Ecto neural progenitor cell (in vitro differentiated cells): ENCODE measurements at regions not wholly inside any gene's neighbourhood (a gene's known extent, or its start where the extent isn't known, plus 50 kb on each side); places are given as distances from the start of the nearest gene placed in this dataset.
"Not testable (repeated sequence)": the region's sequence is repeated elsewhere in the genome, so short reads cannot be mapped to it uniquely, and the experiment has no call there.

Experiments
- DNase-seq: peaks from one replicate; pipeline ENCODE4 v3.0.0-alpha.2; 2018; ENCODE audit warnings: low spot score

DNA sequence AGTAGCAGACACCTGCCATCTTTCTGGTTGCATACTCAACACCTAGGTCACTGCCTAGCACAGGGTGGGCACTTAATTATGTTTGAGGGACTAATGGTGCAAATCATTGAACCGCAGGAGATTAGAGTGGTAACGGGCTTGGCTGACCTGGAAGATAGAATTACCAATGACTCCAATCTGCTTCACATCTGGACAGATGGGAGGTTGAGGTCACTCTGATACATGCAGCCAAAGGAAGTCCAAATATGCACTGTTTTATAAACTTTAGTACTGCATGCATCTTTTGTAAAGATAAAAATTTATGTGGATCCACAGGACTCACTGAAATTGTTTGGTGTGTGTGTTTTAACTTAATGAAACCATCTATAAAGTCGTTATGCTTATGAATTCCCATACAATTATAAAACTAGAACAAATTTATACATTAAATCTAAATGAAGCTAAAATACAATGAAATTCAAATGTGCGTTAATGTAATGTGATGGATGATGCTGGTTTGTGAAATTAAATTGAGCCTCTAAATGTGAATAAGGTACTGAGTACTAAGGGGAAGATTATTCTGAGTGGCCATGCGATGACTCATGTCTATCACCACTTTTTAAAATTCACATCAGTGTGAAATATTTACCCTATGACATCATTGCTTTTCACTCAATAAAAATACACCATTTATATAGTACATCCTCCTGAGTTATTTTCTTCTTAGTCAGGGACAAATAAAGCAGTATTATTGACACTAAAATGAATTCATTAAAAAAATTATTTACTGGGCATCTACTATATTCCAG, 224.7 kb upstream of the FAM78B start:
- DNase-seq = no peak

DNA sequence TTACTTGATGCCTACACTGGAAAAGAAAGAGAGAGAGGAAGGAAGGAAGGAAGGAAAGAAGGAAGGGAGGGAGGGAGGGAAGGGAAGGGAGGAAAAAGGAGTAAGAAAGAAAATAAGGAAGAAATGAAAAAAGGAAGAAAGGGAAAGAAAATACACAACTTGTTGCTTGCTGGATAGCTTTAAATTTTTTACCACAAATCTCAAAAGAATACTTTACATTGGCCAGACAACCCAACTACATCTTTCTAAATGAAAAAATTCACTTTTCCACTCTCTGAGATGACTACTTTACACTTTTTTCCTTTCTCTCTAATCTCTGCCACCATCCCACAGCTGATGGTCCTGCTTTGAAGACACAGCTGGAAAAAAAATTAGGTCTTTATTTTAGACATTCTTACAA, 228.9 kb upstream of the FAM78B start:
- no peak for DNase-seq

DNA sequence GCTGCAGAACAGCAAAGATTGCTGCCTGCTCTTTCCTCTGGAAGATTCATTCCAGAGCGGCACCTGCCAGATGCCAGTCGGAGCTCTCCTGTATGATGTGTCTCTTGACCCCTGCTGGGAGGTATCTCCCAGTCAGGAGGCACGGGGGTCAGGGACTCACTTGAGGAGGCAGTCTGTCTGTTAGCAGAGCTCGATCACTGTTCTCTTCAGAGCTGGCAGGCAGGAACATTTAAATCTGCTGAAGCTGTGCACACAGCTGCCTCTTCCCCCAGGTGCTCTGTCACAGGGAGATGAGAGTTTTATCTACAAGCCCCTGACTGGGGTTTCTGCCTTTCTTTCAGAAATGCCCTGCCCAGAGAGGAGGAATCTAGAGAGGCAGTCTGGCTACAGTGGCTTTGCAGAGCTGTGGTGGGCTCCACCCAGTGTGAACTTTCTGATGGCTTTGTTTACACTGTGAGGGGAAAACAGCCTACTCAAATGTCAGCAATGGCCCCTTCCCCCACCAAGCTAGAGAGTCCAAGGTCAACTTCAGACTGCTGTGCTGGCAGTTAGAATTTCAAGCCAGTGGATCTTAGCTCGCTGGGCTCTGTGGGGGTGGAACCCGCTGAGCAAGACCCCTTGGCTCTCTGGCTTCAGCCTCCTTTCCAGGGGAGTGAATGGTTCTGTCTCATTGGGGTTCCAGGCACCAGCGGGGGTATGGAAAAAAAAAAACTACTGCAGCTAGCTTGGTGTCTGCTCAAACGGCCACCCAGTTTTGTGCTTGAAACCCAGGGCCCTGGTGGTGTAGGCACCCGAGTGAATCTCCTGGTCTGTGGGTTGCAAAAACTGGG, 242.7 kb upstream of the FAM78B start:
- DNase-seq = not testable (repeated sequence)

DNA sequence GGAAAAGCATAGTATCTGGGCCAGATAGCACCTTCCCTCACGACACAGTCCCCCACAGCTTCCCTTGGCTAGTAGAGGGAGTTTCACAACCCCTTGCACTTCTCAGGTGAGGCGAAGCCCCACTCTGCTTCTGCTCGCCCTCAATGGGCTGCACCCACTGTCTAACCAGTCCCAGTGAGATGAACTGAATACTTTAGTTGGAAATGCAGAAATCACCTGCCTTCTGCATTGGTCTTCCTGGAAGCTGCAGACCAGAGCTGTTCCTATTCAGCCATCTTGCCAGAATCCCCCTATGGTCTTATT, 243.2 kb upstream of the FAM78B start:
- no peak for DNase-seq

DNA sequence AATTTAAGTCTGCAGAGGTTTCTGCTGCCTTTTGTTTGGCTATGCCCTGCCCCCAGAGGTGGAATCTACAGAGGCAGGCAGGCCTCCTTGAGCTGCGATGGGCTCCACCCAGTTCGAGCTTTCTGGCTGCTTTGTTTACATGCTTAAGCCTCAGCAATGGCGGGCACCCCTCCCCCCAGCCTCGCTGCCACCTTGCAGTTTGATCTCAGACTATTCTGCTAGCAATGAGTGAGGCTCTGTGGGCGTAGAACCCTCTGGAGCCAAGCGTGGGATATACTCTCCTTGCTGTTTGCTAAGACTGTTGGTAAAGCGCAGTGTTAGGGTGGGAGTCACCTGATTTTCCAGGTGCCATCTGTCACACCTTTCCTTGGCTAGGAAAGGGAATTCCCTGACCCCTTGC, 250.0 kb upstream of the FAM78B start:
- DNase-seq = not testable (repeated sequence)

DNA sequence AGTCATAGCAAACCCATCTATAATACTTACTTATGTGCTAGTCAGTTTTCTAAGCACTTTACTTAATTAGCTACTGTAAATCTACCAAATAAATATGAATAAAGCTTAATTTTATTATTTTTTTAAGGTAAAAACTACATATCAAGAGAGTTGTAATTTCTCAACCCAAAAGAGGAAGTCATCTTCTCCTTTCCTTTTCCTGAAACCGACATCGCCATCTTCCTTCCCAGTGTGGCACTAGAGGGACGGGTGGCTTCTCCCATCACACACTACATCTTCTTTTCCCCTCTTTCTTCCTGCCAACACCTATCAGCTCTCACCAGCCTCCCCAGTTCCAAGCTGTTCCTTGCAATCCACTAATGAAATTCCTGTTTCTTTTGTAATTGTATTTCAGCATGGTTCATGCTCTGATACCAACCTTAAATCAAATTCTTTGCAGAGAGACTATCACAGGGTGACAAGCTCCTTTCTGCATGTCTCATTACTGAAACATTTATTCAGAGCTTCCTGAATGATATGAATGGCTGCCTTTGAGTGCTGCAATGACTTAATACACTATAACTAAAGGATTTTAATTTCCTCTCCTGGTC, 251.6 kb upstream of the FAM78B start:
- no peak for DNase-seq

DNA sequence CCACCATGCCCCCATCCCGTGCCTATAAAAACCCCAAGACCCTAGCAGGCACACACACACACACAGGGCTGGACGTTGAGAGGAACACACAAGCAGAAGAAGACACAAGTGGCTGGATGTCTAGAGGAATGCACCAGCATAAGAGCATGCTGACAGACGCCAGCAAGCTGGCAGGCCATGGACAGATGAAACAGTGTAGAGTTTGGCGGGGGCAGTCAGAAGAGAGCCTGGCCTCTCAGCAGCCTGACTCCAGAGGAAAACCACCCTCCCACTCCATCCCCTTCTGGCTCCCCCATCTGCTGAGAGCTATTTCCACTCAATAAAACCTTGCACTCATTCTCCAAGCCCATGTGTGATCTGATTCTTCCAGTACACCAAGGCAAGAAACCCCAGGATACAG, 255.8 kb upstream of the FAM78B start:
- not testable (repeated sequence) for DNase-seq

DNA sequence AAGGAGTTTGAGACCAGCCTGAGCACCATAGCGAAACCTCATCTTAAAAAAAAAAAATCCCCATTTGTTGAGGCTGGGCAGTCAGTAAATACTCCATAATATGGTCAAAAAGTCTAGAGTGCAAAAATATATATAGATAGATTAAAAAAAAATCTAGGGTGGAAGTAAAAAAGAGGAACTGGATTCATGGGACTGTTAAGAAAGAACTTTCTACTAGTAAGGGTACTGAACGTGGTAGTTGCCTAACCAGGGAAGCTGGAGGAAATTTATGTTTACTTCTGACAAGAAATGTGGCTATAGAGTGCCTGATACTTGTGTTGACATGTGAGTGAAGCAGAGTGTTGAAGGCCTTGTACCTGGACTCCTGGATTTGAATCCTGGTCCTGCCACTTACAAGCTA, 265.9 kb upstream of the FAM78B start:
- DNase-seq = no peak

DNA sequence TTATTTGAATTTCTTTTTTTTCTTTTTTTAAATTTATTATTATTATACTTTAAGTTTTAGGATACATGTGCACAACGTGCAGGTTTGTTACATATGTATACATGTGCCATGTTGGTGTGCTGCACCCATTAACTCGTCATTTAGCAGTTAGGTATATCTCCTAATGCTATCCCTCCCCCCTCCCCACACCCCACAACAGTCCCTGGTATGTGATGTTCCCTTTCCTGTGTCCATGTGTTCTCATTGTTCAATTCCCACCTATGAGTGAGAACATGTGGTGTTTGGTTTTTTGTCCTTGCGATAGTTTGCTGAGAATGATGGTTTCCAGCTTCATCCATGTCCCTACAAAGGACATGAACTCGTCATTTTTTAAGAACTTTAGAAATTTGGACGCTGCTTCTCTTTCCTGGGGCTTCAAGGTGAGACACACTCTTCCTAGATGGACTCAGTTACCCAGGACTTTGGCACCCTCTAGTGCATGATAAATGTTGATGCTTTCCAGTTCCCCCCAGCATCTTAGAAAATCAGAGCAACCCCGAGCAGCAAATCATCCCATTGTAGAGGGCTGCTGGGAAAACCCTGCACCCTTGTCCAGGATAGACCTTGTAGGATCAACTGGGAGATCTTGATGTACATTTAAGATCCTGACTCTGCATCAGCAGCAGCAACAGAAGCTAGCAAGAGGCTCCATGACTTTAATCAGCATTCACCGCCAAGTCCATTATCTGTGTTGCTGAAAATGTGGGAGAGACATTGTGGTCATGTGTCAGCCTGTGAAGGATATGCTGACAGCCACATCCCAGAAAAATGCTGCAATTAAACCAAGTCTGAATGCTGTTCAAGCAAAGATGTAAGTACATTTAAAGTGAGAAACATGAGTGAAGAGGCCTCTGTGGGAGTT, 266.9 kb upstream of the FAM78B start:
- peak; percentile 49 for DNase-seq

DNA sequence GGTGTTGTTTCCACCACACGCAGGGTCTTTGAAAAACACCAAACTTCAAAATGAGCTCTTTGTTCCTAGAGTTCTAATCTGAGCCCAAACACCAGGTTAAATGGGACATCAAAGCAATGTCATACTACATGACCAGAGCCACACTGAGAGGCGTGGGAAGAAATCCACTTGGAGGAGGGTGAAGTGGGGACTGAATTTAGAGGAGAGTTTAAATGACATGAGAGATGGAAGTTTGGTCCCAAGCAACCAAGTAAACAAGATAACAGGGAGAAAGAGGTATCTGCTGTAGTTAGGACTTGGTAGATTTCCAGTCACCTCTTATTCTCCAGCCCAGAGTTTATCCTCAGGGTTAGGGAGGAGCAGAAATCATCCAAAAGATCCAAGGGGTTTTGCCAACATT, 290.9 kb upstream of the FAM78B start:
- DNase-seq = no peak

DNA sequence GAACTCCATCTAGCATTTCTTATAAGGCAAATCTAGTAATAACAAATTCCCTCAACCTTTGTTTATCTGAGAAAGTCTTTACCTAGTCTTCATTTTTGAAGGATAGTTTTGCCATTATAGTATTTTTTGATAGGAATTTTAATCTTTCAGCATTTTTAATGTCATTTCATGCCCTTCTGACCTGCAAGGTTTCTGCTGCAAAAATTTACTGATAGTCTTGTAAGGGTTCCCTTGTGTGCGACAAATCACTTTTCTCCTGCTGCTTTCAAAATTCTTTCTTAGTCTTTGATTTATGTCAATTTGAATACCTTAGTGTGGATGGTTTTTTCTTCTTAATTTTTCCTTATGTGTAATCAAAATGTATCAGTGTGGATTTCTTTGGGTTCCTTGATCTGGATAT, 297.5 kb upstream of the FAM78B start:
- DNase-seq = no peak

DNA sequence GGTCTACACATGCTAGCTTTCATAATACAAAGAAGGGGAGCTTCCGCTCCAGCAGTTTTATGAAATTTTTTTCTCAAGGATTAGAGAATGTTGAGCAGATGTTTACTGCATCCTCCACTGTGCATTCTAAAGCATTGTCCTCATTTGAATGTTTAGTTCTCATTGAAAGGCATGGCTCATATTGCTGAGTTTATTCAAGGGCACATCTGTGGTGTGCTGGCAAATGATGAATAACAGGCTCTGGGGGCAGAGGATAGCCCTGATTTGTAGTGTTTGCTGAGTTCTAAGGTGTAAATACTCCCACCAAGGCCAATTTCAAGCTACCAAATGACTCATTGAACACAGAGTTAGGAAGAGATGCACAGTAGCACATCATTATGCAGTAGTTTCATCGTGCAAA, 303.2 kb upstream of the FAM78B start:
- DNase-seq = no peak

DNA sequence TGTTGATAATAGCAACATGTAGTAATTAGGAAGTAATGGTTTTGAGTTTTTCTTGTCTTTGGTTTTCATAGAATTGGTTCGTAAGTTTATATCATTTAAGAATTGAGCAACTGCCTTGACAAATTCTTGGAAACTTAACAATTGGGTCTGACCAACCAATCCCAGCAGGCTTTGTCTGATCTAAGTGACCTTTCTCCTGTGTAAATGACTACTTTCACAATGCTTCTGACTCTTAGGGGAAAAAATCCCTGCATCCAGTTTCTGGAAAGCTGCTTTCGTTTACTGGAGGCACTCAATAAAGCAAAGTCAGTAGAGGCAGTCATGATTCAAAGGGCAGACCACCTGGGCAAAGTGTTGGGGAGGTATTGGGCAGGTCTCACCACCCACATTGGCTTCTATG, 303.6 kb upstream of the FAM78B start:
- no peak for DNase-seq

DNA sequence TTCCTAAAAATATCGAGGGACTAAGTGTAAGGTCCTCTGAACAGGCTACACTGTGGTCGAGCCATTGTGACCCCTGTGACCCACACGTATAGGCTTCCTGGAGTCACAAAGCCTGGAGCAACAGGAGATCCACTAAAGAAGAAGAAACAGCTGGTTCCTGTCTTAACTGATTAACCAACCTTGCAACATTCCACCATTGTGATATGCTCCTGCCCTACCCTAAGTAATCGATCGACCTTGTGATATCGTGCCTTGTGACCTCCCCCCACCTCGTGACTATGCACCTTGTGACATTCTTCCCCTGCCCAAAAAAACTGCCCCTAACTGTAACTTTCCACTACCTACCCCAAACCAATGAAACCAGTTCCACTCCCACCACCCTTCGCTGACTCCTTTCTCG, 304.6 kb upstream of the FAM78B start:
- no peak for DNase-seq

DNA sequence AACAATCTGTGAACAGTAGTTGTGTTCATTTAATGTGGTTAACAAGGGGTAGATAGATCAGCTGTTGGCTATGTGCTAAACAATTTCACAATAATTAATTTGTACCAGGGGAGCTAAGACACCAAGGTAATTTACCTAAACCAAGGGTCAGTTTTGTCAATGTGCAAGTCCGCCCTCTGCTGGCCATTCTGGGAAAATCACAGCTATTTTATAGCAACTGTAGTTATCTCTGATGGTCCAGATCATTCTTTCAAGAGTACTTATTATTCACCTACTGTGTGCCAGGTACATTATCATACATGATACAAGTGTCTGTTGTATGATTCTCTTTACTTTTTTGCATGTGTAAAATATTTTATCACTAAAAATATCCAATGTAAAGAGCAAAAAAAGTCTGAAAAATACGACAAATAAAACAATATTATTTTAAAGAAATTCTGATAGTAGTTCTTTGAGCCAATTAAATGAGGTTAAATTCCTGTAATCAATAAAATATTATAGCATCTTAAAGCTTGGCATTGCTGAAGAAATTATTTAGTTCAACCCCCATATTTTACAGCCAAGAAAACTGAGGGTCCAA, 312.3 kb upstream of the FAM78B start:
- DNase-seq = peak; percentile 56

DNA sequence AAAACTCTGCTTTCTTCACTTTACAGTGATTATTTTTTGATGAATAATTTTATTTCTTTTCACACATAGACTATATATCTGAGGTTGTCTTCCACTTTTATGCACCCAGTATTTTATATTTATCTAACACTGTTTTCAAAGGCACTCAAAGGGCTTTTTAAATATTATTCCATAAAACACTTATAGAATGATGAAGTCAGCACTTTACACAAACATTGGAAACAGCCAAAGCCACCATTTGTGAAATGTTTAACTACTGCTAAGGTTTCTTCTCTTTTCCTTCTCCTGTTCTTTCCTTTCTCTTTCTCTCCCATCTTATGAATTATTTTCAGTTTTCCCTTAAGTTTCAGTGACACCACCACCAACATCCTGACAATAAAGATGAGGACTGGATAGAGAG, 317.7 kb upstream of the FAM78B start:
- no peak for DNase-seq

DNA sequence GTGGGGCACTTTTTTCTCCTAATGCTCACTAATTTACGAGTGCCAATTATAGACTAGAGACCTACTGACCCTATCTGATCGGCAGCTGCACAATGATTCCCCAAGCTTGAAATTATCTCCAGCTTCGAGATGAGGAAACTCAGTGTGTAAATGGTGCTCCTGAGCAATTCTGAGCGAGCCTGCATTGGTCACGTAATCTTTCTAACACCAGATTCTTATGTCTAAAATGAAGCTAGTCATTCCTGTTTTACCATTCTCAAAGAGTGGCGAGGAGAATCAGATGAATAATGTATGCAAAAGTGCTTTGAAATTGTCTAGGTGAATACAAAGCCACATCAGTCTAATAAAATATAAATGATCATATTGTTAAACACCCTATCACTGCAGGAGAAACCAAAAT, 318.1 kb upstream of the FAM78B start:
- no peak for DNase-seq

DNA sequence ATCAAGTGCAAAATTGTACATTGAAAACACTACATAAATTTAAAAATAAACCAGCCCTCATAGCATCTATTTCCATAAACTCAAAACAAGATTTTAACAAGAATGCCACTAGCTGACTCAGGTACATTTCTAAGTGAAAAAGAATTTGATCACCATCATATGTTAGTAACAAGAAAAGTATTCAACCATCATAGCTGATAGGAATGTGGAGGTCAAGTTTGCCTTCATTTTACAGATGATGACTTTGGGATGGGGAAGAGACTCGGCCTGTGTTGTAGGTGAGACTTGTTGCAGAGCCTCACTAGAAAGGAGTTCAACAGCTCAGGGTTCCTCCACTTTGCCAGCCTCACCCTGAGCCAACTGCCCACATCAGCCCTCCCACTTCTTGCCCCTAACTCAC, 318.8 kb upstream of the FAM78B start:
- DNase-seq = no peak

DNA sequence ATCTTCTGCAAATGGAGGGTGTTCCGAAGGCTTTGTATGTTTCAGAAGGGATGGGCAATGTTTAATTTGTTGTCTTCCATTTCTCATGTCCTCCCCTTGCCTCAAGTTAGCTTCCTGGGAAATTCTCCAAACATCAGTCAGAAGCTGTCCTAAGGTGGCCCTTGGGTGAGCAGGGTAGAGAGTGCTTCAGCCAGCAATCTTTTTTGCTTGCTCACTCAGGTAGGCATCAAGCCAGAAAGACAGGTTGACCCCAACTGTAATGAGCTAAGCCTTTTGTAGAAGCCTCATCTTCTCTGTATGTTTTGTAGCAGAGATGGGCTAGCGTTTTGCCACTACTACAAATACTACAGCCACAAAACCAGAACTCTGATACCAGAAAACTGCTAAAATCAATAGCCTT, 321.5 kb upstream of the FAM78B start:
- no peak for DNase-seq

DNA sequence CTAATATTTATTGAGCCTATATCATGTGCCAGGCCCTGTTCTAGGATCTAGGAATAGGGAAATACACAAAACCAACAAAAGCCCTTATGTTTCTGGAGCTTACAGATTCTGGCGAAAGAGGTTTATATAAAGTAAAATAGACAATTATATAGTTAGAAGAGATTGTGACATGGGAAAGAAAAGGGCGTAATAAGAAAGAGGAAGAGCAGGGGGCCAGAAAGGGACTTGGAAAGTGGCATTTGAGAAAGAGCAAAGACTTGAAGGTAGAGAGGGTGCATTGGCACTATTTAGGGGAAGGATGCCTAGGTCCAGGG, 322.5 kb upstream of the FAM78B start:
- no peak for DNase-seq

DNA sequence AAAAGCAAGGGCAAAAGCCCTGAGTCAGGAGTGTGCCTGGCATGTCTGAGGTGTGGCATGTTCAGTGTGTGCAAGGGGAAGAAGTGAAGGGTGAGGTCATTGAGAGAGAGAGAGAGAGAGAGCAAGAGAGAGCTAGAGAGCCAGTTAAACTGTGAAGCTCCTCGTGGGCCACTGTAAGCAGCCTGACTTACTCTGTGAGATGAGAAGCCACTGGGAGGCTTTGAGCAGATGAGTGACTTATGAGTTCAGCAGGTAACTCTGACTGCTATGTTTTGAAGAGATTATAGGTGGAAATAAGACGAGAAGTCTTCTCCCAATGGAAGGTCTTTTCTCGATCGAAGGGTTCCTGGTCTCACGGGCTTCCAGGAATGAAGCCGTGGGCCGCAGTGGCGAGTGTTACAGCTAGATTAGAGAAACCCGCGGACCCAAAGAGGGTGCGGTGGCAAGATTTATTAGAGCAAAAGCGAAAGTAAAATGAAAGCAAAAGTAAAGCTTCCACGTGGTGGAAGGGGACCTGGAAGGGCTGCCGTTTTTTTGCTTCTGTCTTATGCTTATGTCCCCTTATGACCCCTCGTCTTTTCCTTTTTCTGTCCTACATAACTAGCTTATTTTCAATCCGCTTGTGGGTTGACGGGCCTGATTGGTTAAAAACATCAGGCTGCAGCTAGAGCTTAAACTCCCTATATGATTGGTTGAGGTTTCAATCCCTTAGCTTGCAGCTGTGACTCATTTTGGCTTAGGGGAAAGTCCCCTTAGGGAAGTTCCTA, 323.1 kb upstream of the FAM78B start:
- no peak for DNase-seq
